OCI-LY1 (cell line): ENCODE measurements at regions not wholly inside any gene's neighbourhood (a gene's known extent, or its start where the extent isn't known, plus 50 kb on each side); places are given as distances from the start of the nearest gene placed in this dataset.

ENCODE experiments used
- H2AFZ ChIP-seq: fragments of 200-600 bp; sonication (generic), shearing (Covaris generic); 2 replicates; pipeline ENCODE4 v1.6.0; 2014; ENCODE audit warnings: antibody characterized with exemption, mild to moderate bottlenecking, low read length
- H3F3A ChIP-seq: fragments of 200-600 bp; sonication (generic), shearing (Covaris generic); 2 replicates; pipeline ENCODE4 v1.6.0; 2014; ENCODE audit warnings: mild to moderate bottlenecking, antibody characterized with exemption, low read length, moderate library complexity; ENCODE audit not compliant: insufficient read depth
- H3K27ac ChIP-seq: fragments of 200-600 bp; sonication (generic); 2 replicates; pipeline ENCODE4 v1.5.1; 2014; ENCODE audit warnings: low read length, mixed run types, mild to moderate bottlenecking, low read depth; ENCODE audit not compliant: poor library complexity, severe bottlenecking
- H3K27me3 ChIP-seq: fragments of 200-600 bp; sonication (generic); 2 replicates; pipeline ENCODE4 v1.6.0; 2014; ENCODE audit warnings: antibody characterized with exemption, mild to moderate bottlenecking, low read length, moderate library complexity; ENCODE audit not compliant: insufficient read depth
- H3K36me3 ChIP-seq: fragments of 200-600 bp; sonication (generic); 2 replicates; pipeline ENCODE4 v1.6.1; 2014; ENCODE audit warnings: mild to moderate bottlenecking, antibody characterized with exemption, low read length, moderate library complexity, mixed read lengths; ENCODE audit not compliant: insufficient read depth
- H3K4me1 ChIP-seq: fragments of 200-600 bp; sonication (generic); 2 replicates; pipeline ENCODE4 v1.5.1; 2014; ENCODE audit warnings: mild to moderate bottlenecking, low read length, moderate library complexity; ENCODE audit not compliant: insufficient read depth, severe bottlenecking
- H3K4me2 ChIP-seq: fragments of 200-600 bp; sonication (generic), shearing (Covaris generic); 2 replicates; pipeline ENCODE4 v1.6.1; 2014; ENCODE audit warnings: low read length
- H3K4me3 ChIP-seq: fragments of 200-600 bp; sonication (generic); 2 replicates; pipeline ENCODE4 v1.5.1; 2014; ENCODE audit warnings: low read length, low read depth, mild to moderate bottlenecking, mixed read lengths; ENCODE audit not compliant: poor library complexity, severe bottlenecking
- H3K79me2 ChIP-seq: fragments of 200-600 bp; shearing (Covaris generic); 2 replicates; pipeline ENCODE4 v1.6.1; 2016; ENCODE audit warnings: mixed run types, low read length, mixed read lengths; ENCODE audit not compliant: insufficient read depth
- H3K9ac ChIP-seq: fragments of 200-600 bp; sonication (generic), shearing (Covaris generic); 2 replicates; pipeline ENCODE4 v1.6.1; 2014; ENCODE audit warnings: mild to moderate bottlenecking, low read length, mixed read lengths
- H3K9me2 ChIP-seq: fragments of 200-600 bp; sonication (generic), shearing (Covaris generic); 2 replicates; pipeline ENCODE4 v1.6.1; 2014; ENCODE audit warnings: low read depth, mild to moderate bottlenecking, low read length, mixed read lengths
- H3K9me3 ChIP-seq: fragments of 200-600 bp; shearing (Covaris generic); 2 replicates; pipeline ENCODE4 v1.6.1; 2014; ENCODE audit warnings: low read length, mixed read lengths
- H4K20me1 ChIP-seq: fragments of 200-600 bp; sonication (generic), shearing (Covaris generic); 2 replicates; pipeline ENCODE4 v1.6.0; 2016; ENCODE audit warnings: mild to moderate bottlenecking, low read length; ENCODE audit not compliant: insufficient read depth
- CTCF ChIP-seq: fragments of 200-600 bp; sonication (generic), shearing (Covaris generic); IDR thresholded peaks from 2 replicates; pipeline ENCODE4 v1.5.1; 2017; ENCODE audit warnings: mild to moderate bottlenecking, antibody characterized with exemption, low read length, moderate library complexity, mixed read lengths
- EZH2 ChIP-seq: fragments of 200-600 bp; sonication (generic), shearing (Covaris generic); IDR thresholded peaks from 2 replicates; pipeline ENCODE4 v1.8.0; 2017; ENCODE audit warnings: borderline replicate concordance, mixed run types, mild to moderate bottlenecking, antibody characterized with exemption, low read length, moderate library complexity, mixed read lengths

- no peaks in the 10 kb centered on the region for H3K36me3 ChIP-seq
- H3K27me3 ChIP-seq: no peaks in the 10 kb centered on the region
- no peaks in the 10 kb centered on the region for H3K9me2 ChIP-seq
- H3K4me2 ChIP-seq: no peak overlapping the region
- H3K9ac ChIP-seq: no peak overlapping the region
- H3K9me3 ChIP-seq: no peaks in the 10 kb centered on the region
- TF ChIP-seq EZH2 (no peak), CTCF (no peak)
- H3K79me2 ChIP-seq: no peaks in the 10 kb centered on the region
- no peaks in the 10 kb centered on the region for H3K4me1 ChIP-seq
- H2AFZ ChIP-seq: no peak overlapping the region
- H3K27ac ChIP-seq: no peak overlapping the region
- H3K4me3 ChIP-seq: no peak overlapping the region
- H4K20me1 ChIP-seq: no peaks in the 10 kb centered on the region
- H3F3A ChIP-seq: no peaks in the 10 kb centered on the region
These were observed 1307.3 kb upstream of the ZEB2 start for GRCh38 chr2:145827235-145827634.

- Histone ChIP-seq H3K9me2 (no peaks in the 10 kb centered on the region), H3F3A (no peaks in the 10 kb centered on the region), H3K79me2 (no peaks in the 10 kb centered on the region), H3K4me1 (no peaks in the 10 kb centered on the region), H3K4me2 (no peak overlapping the region), H3K27me3 (no peaks in the 10 kb centered on the region), H3K9me3 (no peaks in the 10 kb centered on the region), H3K9ac (no peak overlapping the region), H4K20me1 (no peaks in the 10 kb centered on the region), H3K27ac (no peak overlapping the region), H3K4me3 (no peak overlapping the region), H3K36me3 (no peaks in the 10 kb centered on the region), H2AFZ (no peak overlapping the region)
- no peak for TF ChIP-seq EZH2
- no peak for TF ChIP-seq CTCF
These were observed 1304.5 kb upstream of the ZEB2 start for GRCh38 chr2:145824384-145824783.

- H3K36me3 ChIP-seq: no peaks in the 10 kb centered on the region
- H3K9me3 ChIP-seq: no peaks in the 10 kb centered on the region
- no peaks in the 10 kb centered on the region for H3K79me2 ChIP-seq
- no peaks in the 10 kb centered on the region for H3K9me2 ChIP-seq
- H3K27ac ChIP-seq: no peak overlapping the region
- TF ChIP-seq EZH2: no peak
- TF ChIP-seq CTCF: no peak
- no peak overlapping the region for H2AFZ ChIP-seq
- H3F3A ChIP-seq: no peaks in the 10 kb centered on the region
- H3K4me3 ChIP-seq: no peak overlapping the region
- H3K4me2 ChIP-seq: no peak overlapping the region
- H3K4me1 ChIP-seq: no peaks in the 10 kb centered on the region
- no peak overlapping the region for H3K9ac ChIP-seq
- H3K27me3 ChIP-seq: no peaks in the 10 kb centered on the region
- H4K20me1 ChIP-seq: no peaks in the 10 kb centered on the region
These were observed 1303.1 kb upstream of the ZEB2 start for GRCh38 chr2:145822892-145823534.
